Esophagus squamous epithelium (tissue), 5 donors: ENCODE measurements at regions not wholly inside any gene's neighbourhood (a gene's known extent, or its start where the extent isn't known, plus 50 kb on each side); places are given as distances from the start of the nearest gene placed in this dataset.

Source experiments
- DNase-seq: peaks from one replicate; lab custom pipeline; 2025; lab: John Stamatoyannopoulos, UW
- H3K27ac ChIP-seq, 4 donors: fragments of 200-600 bp; sonication (generic); one replicate each; pipeline ENCODE4 v1.5.1; 2016 to 2019; ENCODE audit warnings: mild to moderate bottlenecking in 1 of 4
- H3K27me3 ChIP-seq, 4 donors: fragments of 200-600 bp; sonication (generic); 1 replicate in 3 of 4; 2 replicates in 1 of 4; pipeline versions ENCODE4 v1.5.1 to v1.6.0; 2017 to 2021; ENCODE audit warnings: antibody characterized with exemption in 1 of 4
- H3K36me3 ChIP-seq, 3 donors: fragments of 200-600 bp; sonication (generic); one replicate each; pipeline ENCODE4 v1.5.1; 2016 to 2019
- H3K4me1 ChIP-seq, 3 donors: fragments of 200-600 bp; sonication (generic); one replicate each; pipeline ENCODE4 v1.5.1; 2017 to 2019
- H3K4me3 ChIP-seq, 4 donors: fragments of 200-600 bp; sonication (generic); 1 replicate in 3 of 4; 2 replicates in 1 of 4; pipeline ENCODE4 v1.5.1; 2016 to 2019; ENCODE audit warnings: mild to moderate bottlenecking in 2 of 4, moderate library complexity in 1 of 4
- H3K9me3 ChIP-seq, 3 donors: fragments of 200-600 bp; sonication (generic); one replicate each; pipeline ENCODE4 v1.5.1; 2016 to 2019
- CTCF ChIP-seq, 6 experiments: fragments of 450-650 bp in 4 of 6; fragments of 200-600 bp in 2 of 6; sonication (generic) in 2 of 6; IDR thresholded peaks; one replicate each; pipeline ENCODE4 v1.5.1; 2016 to 2019; ENCODE audit warnings: antibody characterized with exemption in 6 of 6, mild to moderate bottlenecking in 4 of 6, moderate library complexity in 4 of 6
- POLR2A ChIP-seq, 4 donors: fragments of 450-650 bp; IDR thresholded peaks; one replicate each; pipeline ENCODE4 v1.6.1; 2017; ENCODE audit warnings: antibody characterized with exemption in 4 of 4, mild to moderate bottlenecking in 4 of 4, moderate library complexity in 3 of 4
- WGBS, 2 donors: methylation state at CpG; one replicate each; pipeline ENCODE4 v1.1.5; 2018; 5-methylcytosine and 5-hydroxymethylcytosine counted together
- intact Hi-C: fragments of 100-400 bp; cut with DNase I; formaldehyde crosslinking; loops from one replicate; pipeline ENCODE4 v1.15.0; 2022
- donor health status: DM: yes; HTN: yes; CAD: no.

- H3K27ac ChIP-seq = no peak overlapping the region
- H3K36me3 ChIP-seq = no peaks in the 10 kb centered on the region
- no peak for DNase-seq
- no peak for TF ChIP-seq POLR2A (IDR thresholded peaks at IDR 0.05)
- no peak for TF ChIP-seq CTCF (IDR thresholded peaks at IDR 0.05)
- H3K4me1 ChIP-seq = no peaks in the 10 kb centered on the region
- no peaks in the 10 kb centered on the region for H3K9me3 ChIP-seq
- 75 to 82% methylated on average over 9 of the region's 9 CpGs for WGBS, 2 donors
- intact Hi-C loops = no loop called here
- no peaks in the 10 kb centered on the region for H3K27me3 ChIP-seq
- H3K4me3 ChIP-seq = no peak overlapping the region
Observed at GRCh38 chr16:80016731-80017326, 416.3 kb upstream of the MAF start.

GRCh38 chr16:80015566-80015965 lies 415.0 kb upstream of the MAF start:
- no peaks in the 10 kb centered on the region for H3K27me3 ChIP-seq
- no peaks in the 10 kb centered on the region for H3K9me3 ChIP-seq
- 64 to 78% methylated on average over 6 of the region's 6 CpGs for WGBS, 2 donors
- no peak overlapping the region for H3K27ac ChIP-seq
- no peaks in the 10 kb centered on the region for H3K4me1 ChIP-seq
- no peak for DNase-seq
- TF ChIP-seq CTCF (IDR thresholded peaks at IDR 0.05) (no peak), POLR2A (IDR thresholded peaks at IDR 0.05) (no peak)
- no peak overlapping the region for H3K4me3 ChIP-seq
- intact Hi-C loops = no loop called here
- H3K36me3 ChIP-seq = no peaks in the 10 kb centered on the region

GRCh38 chr16:80014241-80014939 lies 413.9 kb upstream of the MAF start:
- H3K36me3 ChIP-seq = no peaks in the 10 kb centered on the region
- no peaks in the 10 kb centered on the region for H3K27me3 ChIP-seq
- WGBS, 2 donors = 20 to 50% methylated on average over 1 of the region's 1 CpG
- intact Hi-C loops = no loop called here
- DNase-seq = no peak
- H3K27ac ChIP-seq = no peak overlapping the region
- no peaks in the 10 kb centered on the region for H3K9me3 ChIP-seq
- no peak for TF ChIP-seq POLR2A (IDR thresholded peaks at IDR 0.05)
- H3K4me3 ChIP-seq = no peak overlapping the region
- H3K4me1 ChIP-seq = peaks cover 0 to 2% (median 0%) of the 10 kb centered on the region in 3 donors

- TF ChIP-seq CTCF (IDR thresholded peaks at IDR 0.05) (no peak), POLR2A (IDR thresholded peaks at IDR 0.05) (no peak)
- intact Hi-C loops = no loop called here
- WGBS, 2 donors = 59 to 67% methylated on average over 3 of the region's 3 CpGs
Observed at GRCh38 chr16:80012586-80012985, 412.0 kb upstream of the MAF start.

GRCh38 chr16:80009971-80010659 lies 409.6 kb upstream of the MAF start:
- Histone ChIP-seq H3K36me3 (no peaks in the 10 kb centered on the region), H3K27ac (no peak overlapping the region), H3K4me1 (peaks cover 5 to 38% (median 6%) of the 10 kb centered on the region in 3 donors), H3K4me3 (no peak overlapping the region), H3K9me3 (no peaks in the 10 kb centered on the region), H3K27me3 (no peaks in the 10 kb centered on the region)
- DNase-seq = no peak
- intact Hi-C loops = no loop called here
- WGBS, 2 donors = 58 to 80% methylated on average over 4 of the region's 4 CpGs
- no peak for TF ChIP-seq CTCF (IDR thresholded peaks at IDR 0.05)
- no peak for TF ChIP-seq POLR2A (IDR thresholded peaks at IDR 0.05)

More at GRCh38 chr16:80012586-80012985, 412.0 kb upstream of the MAF start:
- Histone ChIP-seq H3K9me3 (no peaks in the 10 kb centered on the region), H3K27me3 (no peaks in the 10 kb centered on the region), H3K4me1 (peaks cover 0 to 15% (median 0%) of the 10 kb centered on the region in 3 donors), H3K27ac (no peak overlapping the region), H3K36me3 (no peaks in the 10 kb centered on the region), H3K4me3 (no peak overlapping the region)
- DNase-seq = no peak
